B cell (primary cell): ENCODE measurements at regions not wholly inside any gene's neighbourhood (a gene's known extent, or its start where the extent isn't known, plus 50 kb on each side); places are given as distances from the start of the nearest gene placed in this dataset.

Source experiments
- EZH2 ChIP-seq: IDR thresholded peaks from 2 replicates; pipeline ENCODE4 v1.6.1; 2012; ENCODE audit warnings: borderline replicate concordance, low read depth, mild to moderate bottlenecking, moderate library complexity, low read length; ENCODE audit not compliant: insufficient read depth, poor library complexity, severe bottlenecking
- TF ChIP-seq, protein P1 (sequence below): fragments of 200-600 bp; IDR thresholded peaks from one replicate; pipeline ENCODE4 v1.8.0; 2022; ENCODE audit warnings: antibody characterized with exemption, mild to moderate bottlenecking

DNA sequence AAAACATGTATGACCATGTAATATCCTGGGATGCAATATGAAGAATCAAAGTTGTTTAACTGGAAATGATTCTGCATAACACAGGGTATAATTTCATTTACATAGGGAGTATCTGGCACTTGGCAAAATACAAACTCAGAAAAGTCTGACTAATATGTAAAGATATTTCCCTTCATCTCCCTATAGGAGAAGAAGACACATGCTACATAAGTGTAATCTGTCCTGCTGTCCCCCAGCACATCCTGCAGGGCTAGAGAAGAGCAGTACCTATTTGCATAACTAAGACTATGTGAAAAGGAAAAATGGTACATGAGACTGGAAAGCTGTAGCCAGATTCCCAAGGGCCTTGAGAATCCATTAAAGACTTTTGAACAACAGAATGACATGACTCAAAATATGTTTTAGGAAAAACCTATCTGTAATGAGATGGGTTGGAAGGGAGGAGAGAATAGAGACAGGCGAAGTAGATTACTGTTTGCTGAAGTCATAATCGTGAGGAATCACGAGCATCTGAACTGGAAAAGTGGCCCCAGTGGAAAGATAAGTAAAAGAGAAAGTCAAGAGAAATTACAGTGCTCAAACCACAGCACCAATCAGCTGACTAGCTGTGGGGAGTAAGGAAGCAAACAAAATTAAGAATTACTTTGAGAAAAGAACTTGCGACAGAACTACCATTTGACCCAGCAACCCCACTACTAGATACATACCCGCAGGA lies 155.1 kb upstream of the HMGA2 start:
- no peak for TF ChIP-seq EZH2
- TF ChIP-seq, protein P1, sequence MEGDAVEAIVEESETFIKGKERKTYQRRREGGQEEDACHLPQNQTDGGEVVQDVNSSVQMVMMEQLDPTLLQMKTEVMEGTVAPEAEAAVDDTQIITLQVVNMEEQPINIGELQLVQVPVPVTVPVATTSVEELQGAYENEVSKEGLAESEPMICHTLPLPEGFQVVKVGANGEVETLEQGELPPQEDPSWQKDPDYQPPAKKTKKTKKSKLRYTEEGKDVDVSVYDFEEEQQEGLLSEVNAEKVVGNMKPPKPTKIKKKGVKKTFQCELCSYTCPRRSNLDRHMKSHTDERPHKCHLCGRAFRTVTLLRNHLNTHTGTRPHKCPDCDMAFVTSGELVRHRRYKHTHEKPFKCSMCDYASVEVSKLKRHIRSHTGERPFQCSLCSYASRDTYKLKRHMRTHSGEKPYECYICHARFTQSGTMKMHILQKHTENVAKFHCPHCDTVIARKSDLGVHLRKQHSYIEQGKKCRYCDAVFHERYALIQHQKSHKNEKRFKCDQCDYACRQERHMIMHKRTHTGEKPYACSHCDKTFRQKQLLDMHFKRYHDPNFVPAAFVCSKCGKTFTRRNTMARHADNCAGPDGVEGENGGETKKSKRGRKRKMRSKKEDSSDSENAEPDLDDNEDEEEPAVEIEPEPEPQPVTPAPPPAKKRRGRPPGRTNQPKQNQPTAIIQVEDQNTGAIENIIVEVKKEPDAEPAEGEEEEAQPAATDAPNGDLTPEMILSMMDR: no peak
